ENCODE measurements at regions not wholly inside any gene's neighbourhood (a gene's known extent, or its start where the extent isn't known, plus 50 kb on each side); places are given as distances from the start of the nearest gene placed in this dataset.

GRCh38 chr2:221286406-221286805 lies 285.7 kb downstream of the EPHA4 start:
- DNase-seq (ENCODE audit: low read depth), result no peak

- no peak for DNase-seq (ENCODE audit: low read depth)
Observed at GRCh38 chr2:221289389-221289788, 282.7 kb downstream of the EPHA4 start.

GRCh38 chr2:221289846-221290245 lies 282.3 kb downstream of the EPHA4 start:
- no peak for DNase-seq (ENCODE audit: low read depth)

DNA sequence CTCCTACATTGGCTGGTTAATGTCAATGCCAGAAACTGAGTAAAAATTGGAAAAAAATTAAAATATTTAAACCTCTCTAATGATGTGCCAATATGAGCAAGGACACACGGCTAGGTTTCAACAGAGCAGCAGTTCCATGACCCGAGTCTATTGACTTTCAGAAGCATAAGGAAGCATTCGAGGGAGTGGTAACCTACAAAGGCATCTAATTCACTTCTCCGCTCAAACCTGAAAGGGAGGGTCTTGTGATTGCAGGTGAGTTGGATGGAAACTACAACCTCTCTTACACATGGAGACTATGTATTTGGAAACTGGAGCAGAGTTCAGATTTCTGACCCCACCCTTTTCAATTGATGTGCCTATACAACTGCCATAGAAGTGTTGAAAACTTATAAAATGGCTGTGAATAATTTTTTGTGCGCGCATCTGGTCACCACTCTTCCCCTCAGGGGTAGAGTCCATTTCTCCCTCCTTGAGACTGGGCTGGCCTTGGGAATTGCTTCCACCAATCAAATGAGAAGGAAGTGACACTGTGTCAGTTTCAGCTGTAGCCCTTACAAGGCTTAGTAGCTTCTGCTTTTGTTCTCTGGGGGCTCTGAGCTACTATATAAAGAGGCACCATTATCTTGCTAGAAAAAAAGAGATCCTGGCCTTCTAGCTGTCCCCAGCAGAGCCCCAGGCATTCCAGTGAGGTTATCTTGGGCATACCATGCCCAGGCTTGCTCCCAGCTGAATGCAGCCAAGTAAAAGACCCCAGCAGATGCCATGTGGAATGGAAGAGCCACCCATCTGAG lies 278.0 kb downstream of the EPHA4 start:
- DNase-seq (ENCODE audit: low read depth), result no peak

DNA sequence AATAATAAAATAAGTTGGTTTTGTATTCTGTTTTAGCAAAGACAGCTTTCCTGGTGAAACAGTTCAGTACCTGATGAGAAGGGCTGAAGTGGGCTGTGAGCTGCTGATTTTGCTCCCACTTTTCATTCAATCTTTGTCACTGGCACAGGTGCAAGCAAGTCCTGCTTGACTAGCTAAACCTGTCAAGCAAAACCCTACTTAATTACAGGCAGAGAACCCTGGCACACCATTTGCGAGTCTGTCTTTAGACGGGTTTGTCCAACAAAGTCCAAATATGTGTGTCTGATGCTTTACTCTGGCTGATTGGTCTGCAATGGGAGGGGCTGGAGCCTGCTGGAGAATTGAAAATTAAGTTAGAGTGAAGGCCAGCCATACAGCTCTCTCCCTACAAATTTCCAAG lies 267.2 kb downstream of the EPHA4 start:
- no peak for DNase-seq (ENCODE audit: low read depth)

DNA sequence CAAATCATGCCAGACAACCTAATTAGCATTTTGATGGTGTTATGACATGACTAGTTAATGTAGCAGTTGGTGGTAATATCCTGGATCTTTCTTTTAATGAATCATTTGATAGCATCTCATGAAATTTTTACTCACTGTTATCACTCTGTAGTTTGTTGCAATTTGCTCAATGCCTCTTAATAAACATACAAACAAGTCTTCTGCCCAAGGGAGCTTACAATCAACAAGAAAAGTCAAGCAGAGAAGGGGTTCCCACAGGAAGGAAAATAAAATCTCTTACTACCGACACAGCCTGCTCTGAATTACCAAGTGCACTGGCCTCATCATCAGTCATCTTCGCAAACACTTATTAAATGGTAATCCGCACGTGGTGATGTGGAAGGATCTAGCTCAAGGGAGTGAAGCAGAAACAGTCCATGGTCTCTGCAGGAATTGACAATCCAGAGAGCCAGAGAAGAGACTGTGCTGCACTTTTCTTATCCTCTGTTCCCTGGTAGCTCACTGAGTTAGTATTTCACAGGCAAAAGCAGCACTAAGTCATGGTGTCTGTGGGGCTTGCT lies 263.5 kb downstream of the EPHA4 start:
- DNase-seq (ENCODE audit: low read depth), result no peak

DNA sequence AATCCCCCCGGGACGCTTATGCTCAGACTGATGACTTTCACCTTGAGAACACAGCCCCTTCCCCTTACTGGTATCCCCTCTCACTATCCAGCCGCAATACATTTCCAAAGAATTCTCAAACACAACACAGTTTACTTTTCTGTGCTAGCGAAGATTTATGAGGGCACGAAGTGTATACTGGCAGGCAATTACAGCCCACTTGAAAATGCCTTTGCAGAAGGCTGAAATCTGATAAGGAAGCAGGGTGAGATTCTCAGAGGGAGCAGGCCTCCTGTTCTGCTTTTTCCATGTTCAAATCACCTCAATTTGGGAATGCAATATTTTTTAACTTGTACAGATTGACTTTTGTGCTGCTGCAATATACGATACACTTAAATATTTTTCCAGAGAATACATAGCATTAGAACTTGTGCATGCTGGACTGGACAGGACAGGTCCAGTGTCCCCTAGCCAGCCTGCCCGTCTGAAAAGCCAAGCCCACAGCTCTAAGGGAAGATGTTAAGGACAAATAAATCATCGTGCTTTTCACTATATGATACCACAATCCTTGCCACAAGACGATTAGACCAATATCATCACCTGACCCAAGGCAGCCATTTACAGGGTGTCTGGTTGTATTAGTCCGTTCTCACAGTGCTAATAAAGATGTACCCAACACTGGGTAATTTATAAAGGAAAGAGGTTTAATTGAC lies 262.1 kb downstream of the EPHA4 start:
- DNase-seq (ENCODE audit: low read depth), result no peak

DNA sequence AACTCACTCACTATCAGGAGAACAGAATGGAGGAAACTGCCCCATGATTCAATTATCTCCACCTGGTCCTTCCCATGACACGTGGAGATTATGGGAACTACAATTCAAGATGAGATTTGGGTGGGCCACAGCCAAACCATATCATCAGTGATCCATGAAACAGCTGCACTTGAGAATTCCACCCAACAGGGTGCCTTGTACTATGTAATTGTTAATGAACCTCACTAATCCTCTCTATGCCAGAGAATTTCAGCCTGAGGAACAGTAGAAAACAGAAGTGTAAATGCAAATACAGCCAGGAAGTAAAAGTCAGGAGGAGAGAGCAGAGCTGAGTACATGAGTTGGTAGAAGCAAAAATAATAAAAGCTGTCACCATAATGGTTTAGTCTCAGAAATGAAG lies 261.4 kb downstream of the EPHA4 start:
- DNase-seq (ENCODE audit: low read depth), result no peak

DNA sequence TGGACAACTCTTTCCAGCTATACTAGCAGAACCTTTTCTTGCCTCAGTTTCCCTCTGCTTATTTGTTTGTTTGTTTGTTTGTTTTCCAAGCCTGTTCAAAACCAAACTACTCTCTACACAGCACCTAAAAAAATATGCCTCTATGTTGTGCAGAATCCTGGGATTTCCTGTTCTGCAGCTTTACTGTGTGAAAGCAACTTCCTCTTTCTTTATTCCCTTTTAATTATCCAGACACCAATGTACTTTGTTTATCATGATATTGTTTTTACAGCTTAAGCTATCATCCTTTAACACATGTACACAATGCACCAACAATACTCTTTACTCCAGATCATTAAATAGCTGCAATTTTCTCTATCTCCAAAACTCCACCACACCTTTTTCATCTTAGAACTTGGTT lies 259.5 kb downstream of the EPHA4 start:
- DNase-seq (ENCODE audit: low read depth), result no peak

GRCh38 chr2:221314786-221315185 lies 257.3 kb downstream of the EPHA4 start:
- DNase-seq (ENCODE audit: low read depth), result no peak

DNA sequence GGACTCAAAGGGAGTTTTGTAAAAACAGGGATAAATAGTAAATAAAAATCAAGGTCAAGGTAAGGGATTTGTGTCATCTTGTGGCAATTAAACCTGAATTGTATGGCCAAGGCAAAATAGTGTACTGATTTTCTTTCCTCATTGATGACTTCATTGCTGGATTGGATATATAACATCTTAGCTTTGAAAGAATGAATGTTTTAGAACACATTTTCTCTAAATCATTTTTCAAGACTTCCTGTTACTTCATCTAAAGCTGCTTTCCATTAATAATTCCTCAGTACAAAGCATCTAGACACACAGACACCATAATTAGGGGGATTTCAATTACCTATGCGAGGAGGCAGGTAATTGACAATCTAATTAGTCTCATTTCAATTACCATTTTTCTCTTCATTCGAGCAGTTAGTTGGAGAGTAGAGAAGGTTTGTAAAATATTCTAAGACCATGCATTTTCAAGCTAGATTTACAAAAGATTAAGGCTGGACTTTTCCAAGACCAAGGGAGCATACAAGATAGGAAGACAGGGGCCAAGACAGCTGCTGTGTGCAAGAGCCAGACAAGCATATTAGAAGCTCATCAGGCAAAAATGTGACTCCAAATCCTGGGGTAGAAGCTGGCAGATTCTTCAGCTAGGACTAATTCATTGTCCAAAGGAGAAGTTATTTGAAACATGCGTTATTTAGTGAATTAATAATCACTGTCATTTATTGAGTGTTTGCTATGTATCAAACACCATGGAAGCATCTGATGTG lies 253.6 kb downstream of the EPHA4 start:
- no peak for DNase-seq (ENCODE audit: low read depth)

GRCh38 chr2:221322741-221323140 lies 249.4 kb downstream of the EPHA4 start:
- no peak for DNase-seq (ENCODE audit: low read depth)

- no peak for DNase-seq (ENCODE audit: low read depth)
Observed at GRCh38 chr2:221323513-221323912, 248.6 kb downstream of the EPHA4 start.

GRCh38 chr2:221330436-221330835 lies 241.7 kb downstream of the EPHA4 start:
- no peak for DNase-seq (ENCODE audit: low read depth)

- DNase-seq (ENCODE audit: low read depth), result no peak
Observed at GRCh38 chr2:221334481-221335218, 237.5 kb downstream of the EPHA4 start.

- DNase-seq (ENCODE audit: low read depth), result no peak
Observed at GRCh38 chr2:221335219-221335752, 236.8 kb downstream of the EPHA4 start.

GRCh38 chr2:221336967-221337366 lies 235.1 kb downstream of the EPHA4 start:
- DNase-seq (ENCODE audit: low read depth), result no peak

GRCh38 chr2:221337957-221338685 lies 234.0 kb downstream of the EPHA4 start:
- no peak for DNase-seq (ENCODE audit: low read depth)

GRCh38 chr2:221342388-221342787 lies 229.7 kb downstream of the EPHA4 start:
- no peak for DNase-seq (ENCODE audit: low read depth)

DNA sequence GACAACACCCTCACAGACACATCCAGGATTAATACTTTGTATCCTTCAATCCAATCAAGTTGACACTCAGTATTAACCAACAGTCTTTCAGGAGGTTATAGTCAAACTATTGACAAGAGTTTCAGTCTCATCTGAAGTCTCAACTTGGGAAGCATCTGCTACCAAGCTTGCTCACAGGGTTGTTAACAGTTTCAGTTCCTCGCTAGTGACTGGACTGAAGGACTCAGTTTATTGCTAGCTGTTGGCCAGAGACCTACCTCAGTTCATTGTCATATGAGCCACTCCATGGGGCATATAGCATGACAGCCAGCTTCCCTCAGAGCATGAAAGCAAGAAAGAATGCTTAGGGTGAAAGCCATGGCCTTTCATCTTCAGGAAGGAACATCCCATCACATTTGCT lies 228.6 kb downstream of the EPHA4 start:
- no peak for DNase-seq (ENCODE audit: low read depth)

DNA sequence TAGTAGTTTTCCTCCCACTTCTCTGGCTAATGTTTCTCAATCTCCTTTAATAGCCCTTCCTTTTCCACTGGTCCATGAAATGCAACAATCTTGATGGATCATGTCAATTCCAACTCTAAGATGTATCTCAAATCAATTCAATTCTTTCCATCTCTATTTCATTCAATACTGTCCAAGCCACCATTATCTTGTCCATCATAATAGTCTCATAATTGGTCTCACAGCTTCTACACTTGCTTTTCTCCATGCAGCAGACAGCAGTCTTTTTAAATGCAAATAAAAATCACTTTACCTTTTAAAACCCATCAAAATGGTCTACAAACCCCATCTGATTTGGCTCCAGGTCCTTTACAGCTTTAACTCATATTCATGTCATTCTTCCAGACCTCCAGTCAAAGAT lies 226.6 kb downstream of the EPHA4 start:
- no peak for DNase-seq (ENCODE audit: low read depth)
